Hematopoietic multipotent progenitor cell treated with erythropoietin and hydrocortisone succinate and interleukin-3 and kit ligand, for 8 days (in vitro differentiated cells): ENCODE measurements at regions not wholly inside any gene's neighbourhood (a gene's known extent, or its start where the extent isn't known, plus 50 kb on each side); places are given as distances from the start of the nearest gene placed in this dataset.

Experiments
- DNase-seq: peaks from one replicate; pipeline ENCODE4 v3.0.0-alpha.2; 2015

- no peak for DNase-seq
Observed at GRCh38 chr12:87317302-87317701, 711.9 kb downstream of the C12orf50 start.

DNA sequence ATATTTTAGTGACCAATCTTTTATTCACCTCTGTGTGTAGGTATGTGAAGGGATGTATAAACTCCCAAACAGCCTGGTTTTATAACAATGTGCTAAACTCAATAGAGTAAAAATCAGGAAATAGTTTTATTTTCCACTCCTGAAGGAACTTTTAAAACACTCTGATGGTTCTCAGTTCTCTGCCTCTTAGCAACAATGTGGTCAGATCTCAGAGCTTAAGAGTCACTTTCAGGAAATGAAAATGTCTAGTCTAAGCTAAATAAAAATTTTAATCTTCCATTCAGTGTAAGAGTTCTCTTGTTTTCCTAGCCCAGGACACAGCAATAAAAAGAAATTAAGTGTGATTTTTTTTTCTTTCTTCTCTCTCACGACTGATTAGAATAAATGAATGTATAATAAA, 718.0 kb downstream of the C12orf50 start:
- no peak for DNase-seq

GRCh38 chr12:87310126-87310525, 719.1 kb downstream of the C12orf50 start:
- no peak for DNase-seq

DNA sequence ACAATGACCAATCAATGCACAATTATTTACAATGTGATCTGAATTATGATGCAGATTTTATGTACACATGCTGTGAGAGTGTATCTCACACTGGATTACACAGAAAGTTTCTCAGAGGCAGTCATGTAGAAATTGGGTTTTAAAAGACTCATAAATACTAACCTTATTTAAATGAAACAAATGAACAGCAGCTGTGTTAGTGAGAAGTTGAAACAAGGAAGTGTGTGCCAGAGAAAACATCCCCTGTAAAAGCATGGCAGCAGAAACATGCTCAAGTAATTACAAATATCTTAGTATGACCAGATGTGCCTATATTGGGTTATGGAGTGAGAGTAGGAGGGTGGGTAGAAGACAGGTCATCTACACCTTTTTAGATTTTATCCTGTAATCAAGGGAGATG, 723.7 kb downstream of the C12orf50 start:
- DNase-seq = no peak

DNA sequence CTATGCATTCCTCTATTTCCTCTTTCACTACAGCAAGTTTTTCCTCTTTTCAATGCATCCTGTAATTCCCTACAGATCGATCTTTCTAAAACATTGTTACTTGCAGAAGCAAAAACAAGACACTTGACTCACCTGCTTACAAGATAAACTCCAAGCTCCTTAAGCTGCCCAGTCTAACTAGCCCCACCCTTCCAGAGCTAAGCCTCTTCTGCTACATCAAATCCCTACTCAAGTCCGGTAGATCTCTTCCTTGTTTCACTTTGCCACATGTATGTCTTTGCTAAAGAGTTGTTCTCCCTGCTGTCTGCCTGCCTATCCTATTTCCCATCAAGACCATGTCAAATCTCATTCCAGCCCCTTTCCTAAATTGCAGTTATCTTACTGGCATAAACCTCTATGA, 724.8 kb downstream of the C12orf50 start:
- no peak for DNase-seq

- no peak for DNase-seq
Observed at GRCh38 chr12:87303396-87304012, 725.7 kb downstream of the C12orf50 start.

DNA sequence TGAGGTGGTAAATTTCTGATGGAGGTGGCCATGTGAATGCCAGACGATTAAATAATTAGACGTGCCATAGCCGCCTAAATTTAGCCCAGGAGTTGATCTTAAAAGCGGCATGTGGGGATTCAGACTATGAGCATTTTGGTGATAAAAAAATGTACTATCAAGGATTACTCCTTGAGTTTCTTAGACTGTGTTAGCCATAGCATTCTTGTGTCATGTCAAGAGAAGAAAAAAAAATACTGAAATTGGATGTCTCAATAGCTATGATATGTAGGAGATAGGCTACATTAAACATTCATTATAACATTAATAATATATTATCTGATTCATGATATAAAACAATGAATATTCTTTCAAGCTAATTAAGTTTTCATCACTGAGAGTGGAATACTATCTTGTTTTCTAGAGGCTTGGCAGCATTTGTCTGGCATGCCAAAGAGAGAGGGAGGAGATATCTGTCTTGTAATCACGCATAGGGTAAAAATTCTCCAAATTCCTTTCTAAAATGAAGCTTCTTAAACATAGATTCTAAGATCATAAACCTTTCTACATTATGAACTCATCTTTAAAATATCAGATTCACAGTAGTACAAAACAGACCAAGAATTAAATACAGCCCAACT, 727.0 kb downstream of the C12orf50 start:
- no peak for DNase-seq

- no peak for DNase-seq
Observed at GRCh38 chr12:87290505-87290904, 738.7 kb downstream of the C12orf50 start.

DNA sequence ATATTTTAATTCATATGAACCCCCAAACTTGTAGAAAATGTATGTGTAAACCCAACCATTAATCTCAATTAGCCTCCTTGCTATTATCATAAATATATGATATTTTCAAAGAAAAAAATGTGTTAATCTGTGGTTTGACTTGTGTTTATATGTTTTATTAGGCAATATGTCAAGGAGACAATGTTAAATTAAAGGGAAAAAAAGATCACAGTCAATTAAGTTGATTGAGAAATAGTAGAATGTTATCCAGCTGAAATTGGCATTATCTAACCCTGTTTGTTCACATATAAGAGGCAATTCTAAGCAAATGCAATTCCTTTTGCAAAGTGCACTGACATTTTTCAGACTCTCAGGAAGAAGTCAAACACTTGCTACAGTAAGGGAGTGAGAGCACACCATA, 745.3 kb downstream of the C12orf50 start:
- no peak for DNase-seq

GRCh38 chr12:87283111-87283510, 746.1 kb downstream of the C12orf50 start:
- no peak for DNase-seq

DNA sequence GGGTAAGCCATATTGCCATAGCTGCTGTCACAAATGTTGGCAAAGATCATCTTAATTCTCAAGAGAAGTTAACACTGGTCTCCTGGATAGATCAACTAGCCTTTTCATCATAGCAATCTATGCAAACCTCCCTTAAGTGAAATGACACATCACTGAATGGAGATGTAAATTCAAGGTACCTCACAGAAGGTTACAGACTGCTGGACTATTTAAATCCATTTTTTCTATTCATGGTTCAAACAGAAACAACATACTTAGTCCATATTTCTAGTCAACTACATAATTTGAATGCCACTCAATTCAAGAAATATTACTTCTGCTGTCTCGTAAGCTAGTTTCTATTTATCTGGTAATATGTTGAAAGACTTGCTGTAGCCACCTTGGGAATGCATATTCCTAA, 748.3 kb downstream of the C12orf50 start:
- no peak for DNase-seq

DNA sequence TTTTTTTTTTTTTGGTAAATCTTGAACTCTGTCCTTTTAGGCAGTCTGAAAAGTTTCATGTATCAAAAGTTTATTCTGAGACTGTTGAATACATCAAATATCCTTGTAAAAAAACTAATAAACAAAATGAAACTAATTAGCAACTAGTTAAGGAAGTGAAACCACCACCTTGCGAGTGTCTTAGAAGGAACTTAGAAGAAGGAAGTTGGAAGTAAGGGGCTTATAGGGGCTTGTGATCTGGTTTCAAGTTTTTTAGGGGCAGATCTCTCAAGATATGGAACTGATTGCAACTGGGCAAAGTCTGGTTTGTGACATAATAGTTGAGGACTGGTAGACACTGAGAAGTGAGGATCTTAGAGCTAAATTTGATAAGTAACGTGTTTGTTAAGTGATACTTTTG, 748.8 kb downstream of the C12orf50 start:
- DNase-seq = no peak

GRCh38 chr12:87274594-87275245, 754.5 kb downstream of the C12orf50 start:
- no peak for DNase-seq

GRCh38 chr12:87272851-87273250, 756.4 kb downstream of the C12orf50 start:
- no peak for DNase-seq

- DNase-seq = no peak
Observed at GRCh38 chr12:87270919-87271318, 758.3 kb downstream of the C12orf50 start.

DNA sequence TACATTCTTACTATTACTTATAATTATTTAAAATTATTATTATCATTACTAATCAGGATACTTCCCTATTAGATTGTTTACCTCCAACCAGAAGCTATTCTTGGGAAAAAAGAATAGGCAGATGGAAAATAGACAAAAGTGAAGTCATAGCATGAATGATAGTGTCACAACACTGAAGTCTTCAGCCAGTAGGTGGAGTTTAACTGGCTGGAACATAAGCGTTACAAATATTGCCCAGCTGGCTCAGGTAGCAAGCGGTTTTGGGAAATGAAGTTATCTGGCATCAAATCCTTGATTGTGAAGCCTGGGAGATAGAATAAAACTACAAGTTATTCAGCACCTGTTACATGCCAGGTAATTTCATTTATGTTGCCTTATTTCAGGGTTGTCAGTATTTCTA, 762.9 kb downstream of the C12orf50 start:
- DNase-seq = no peak

DNA sequence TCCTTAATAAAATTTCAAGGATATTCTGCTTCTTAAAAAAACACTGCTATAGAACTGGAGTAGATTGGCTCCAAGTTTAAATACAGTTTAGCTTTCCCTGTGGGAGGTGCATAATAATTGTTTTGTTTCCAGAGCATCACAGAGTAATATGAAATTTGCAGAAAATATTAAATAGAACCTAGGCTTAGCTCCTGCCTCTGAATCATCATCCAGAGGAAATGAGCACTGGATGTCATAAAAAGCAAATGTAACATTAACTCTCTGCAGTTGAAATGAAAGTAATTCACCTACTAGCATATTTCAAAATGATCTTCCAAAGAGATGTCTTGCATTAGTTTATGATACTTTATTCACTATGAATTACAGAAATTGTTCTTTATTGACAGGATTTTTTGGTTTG, 769.8 kb downstream of the C12orf50 start:
- no peak for DNase-seq

GRCh38 chr12:87254381-87255030, 774.7 kb downstream of the C12orf50 start:
- no peak for DNase-seq

GRCh38 chr12:87253157-87253556, 776.0 kb downstream of the C12orf50 start:
- DNase-seq = no peak

DNA sequence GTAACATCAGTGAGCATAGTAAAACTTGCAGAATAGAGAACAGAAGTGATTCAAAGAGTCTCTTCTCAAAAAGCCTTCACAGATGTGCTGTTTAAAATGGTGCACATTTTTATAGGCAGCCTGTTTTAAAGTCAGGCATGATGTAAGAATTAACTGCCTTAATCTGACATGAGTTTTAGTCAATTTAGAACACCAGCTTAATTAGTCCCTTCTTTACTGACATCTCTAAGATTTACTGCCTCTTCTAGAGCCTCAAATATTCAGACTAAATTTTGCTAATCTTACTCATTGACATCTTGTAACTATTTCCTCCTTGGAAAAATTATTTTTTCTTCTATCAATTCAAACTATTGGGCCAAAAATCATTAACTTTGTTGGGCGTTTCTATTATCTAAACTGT, 782.5 kb downstream of the C12orf50 start:
- DNase-seq = no peak

- DNase-seq = no peak
Observed at GRCh38 chr12:87238466-87238865, 790.7 kb downstream of the C12orf50 start.

- no peak for DNase-seq
Observed at GRCh38 chr12:87234898-87235297, 794.3 kb downstream of the C12orf50 start.

- DNase-seq = no peak
Observed at GRCh38 chr12:87233671-87234070, 795.5 kb downstream of the C12orf50 start.

GRCh38 chr12:87231818-87232217, 797.4 kb downstream of the C12orf50 start:
- DNase-seq = no peak
